PC-9 (cell line): ENCODE measurements at regions not wholly inside any gene's neighbourhood (a gene's known extent, or its start where the extent isn't known, plus 50 kb on each side); places are given as distances from the start of the nearest gene placed in this dataset.

Source experiments
- BruUV-seq: library from RNA; stranded (reverse); fragments of 400-500 nt; replicated peaks from 2 replicates; lab custom pipeline; 2021; lab: Mats Ljungman, UMichigan
- CTCF ChIA-PET: fragments of 300-600 bp; sonication (Branson Sonifier 250); formaldehyde crosslinking; loops from one replicate; lab custom pipeline; 2022; ENCODE audit warnings: antibody characterized with exemption; lab: Charles Lee
- POLR2A ChIA-PET: fragments of 300-600 bp; sonication (Branson Sonifier 250); formaldehyde crosslinking; loops from one replicate; lab custom pipeline; 2022; ENCODE audit warnings: antibody characterized with exemption; ENCODE audit not compliant: unreplicated experiment; lab: Charles Lee
- DNase-seq, 2 experiments: peaks; one replicate each; pipeline versions ENCODE4 v3.0.0 to v3.0.0-alpha.2; 2015 to 2022; ENCODE audit warnings: mixed read lengths in 1 of 2
- H2AFZ ChIP-seq: fragments of 200-600 bp; sonication (generic); 2 replicates; pipeline ENCODE4 v1.8.1; 2017; ENCODE audit warnings: antibody characterized with exemption
- H3F3A ChIP-seq: fragments of 200-600 bp; sonication (generic); 2 replicates; pipeline ENCODE4 v1.8.1; 2017; ENCODE audit warnings: antibody characterized with exemption, mild to moderate bottlenecking, low read depth; ENCODE audit not compliant: insufficient read depth
- H3K27ac ChIP-seq: fragments of 200-600 bp; sonication (generic); 2 replicates; pipeline ENCODE4 v1.6.1; 2016; ENCODE audit warnings: mixed run types
- H3K27me3 ChIP-seq: fragments of 200-600 bp; sonication (generic); 2 replicates; pipeline ENCODE4 v1.6.1; 2016; ENCODE audit warnings: low read depth, mixed run types; ENCODE audit not compliant: insufficient read depth
- H3K36me3 ChIP-seq: fragments of 200-600 bp; sonication (generic); 2 replicates; pipeline ENCODE4 v1.6.1; 2016; ENCODE audit warnings: low read depth, mixed run types
- H3K4me1 ChIP-seq: fragments of 200-600 bp; sonication (generic); replicated peaks from 2 replicates; pipeline ENCODE4 v1.6.1; 2016; ENCODE audit warnings: mixed run types; ENCODE audit not compliant: insufficient read depth
- H3K4me2 ChIP-seq: fragments of 200-600 bp; sonication (generic); 2 replicates; pipeline ENCODE4 v1.6.1; 2017; ENCODE audit warnings: mixed run types
- H3K4me3 ChIP-seq: fragments of 200-600 bp; sonication (generic); 2 replicates; pipeline ENCODE4 v1.6.1; 2016; ENCODE audit warnings: mixed run types
- H3K79me2 ChIP-seq: fragments of 200-600 bp; sonication (generic); 2 replicates; pipeline ENCODE4 v1.6.1; 2017; ENCODE audit warnings: low read depth, mixed run types
- H3K9me2 ChIP-seq: fragments of 200-600 bp; sonication (generic); 2 replicates; pipeline ENCODE4 v1.8.1; 2017; ENCODE audit warnings: mild to moderate bottlenecking; ENCODE audit not compliant: insufficient read depth
- H3K9me3 ChIP-seq: fragments of 200-600 bp; sonication (generic); 2 replicates; pipeline ENCODE4 v1.8.1; 2016; ENCODE audit warnings: low read depth; ENCODE audit not compliant: insufficient read depth
- H4K20me1 ChIP-seq: fragments of 200-600 bp; sonication (generic); 2 replicates; pipeline ENCODE4 v1.8.1; 2017; ENCODE audit not compliant: insufficient read depth
- CTCF ChIP-seq: fragments of 200-600 bp; sonication (generic); conservative IDR thresholded peaks from 2 replicates; pipeline ENCODE4 v1.6.1; 2017; ENCODE audit warnings: mixed run types, antibody characterized with exemption, mild to moderate bottlenecking, moderate library complexity
- EZH2 ChIP-seq: fragments of 200-600 bp; sonication (generic); IDR thresholded peaks from 2 replicates; pipeline ENCODE4 v1.8.0; 2017; ENCODE audit warnings: antibody characterized with exemption, low read depth
- intact Hi-C: fragments of 100-400 bp; cut with micrococcal nuclease; formaldehyde crosslinking; loops from one replicate; pipeline ENCODE4 v1.10.0; 2022; ENCODE audit not compliant: unreplicated experiment

- BruUV-seq = no TSS peak
- ChIA-PET POLR2A (no interaction called here), CTCF (no interaction called here)
These were observed 93.6 kb upstream of the AGBL1 start for GRCh38 chr15:85986116-85986515.

GRCh38 chr15:85986741-85987140, 92.9 kb upstream of the AGBL1 start:
- no peak overlapping the region for H2AFZ ChIP-seq
- no peak for DNase-seq
- no peaks in the 10 kb centered on the region for H3K4me1 ChIP-seq
- no peaks in the 10 kb centered on the region for H4K20me1 ChIP-seq
- TF ChIP-seq EZH2 (no peak), CTCF (no peak)
- ChIA-PET POLR2A (no interaction called here), CTCF (no interaction called here)
- H3K9me2 ChIP-seq = no peaks in the 10 kb centered on the region
- peaks cover 16% of the 10 kb centered on the region; the same call in 1 of the 2 replicates for H3K27me3 ChIP-seq
- H3K4me2 ChIP-seq = no peak overlapping the region
- intact Hi-C loops = no loop called here
- no peak overlapping the region for H3K27ac ChIP-seq
- no TSS peak for BruUV-seq
- no peaks in the 10 kb centered on the region for H3K79me2 ChIP-seq
- no peaks in the 10 kb centered on the region for H3F3A ChIP-seq
- H3K36me3 ChIP-seq = no peaks in the 10 kb centered on the region
- no peak overlapping the region for H3K4me3 ChIP-seq
- H3K9me3 ChIP-seq = no peaks in the 10 kb centered on the region

More at GRCh38 chr15:85986116-85986515, 93.6 kb upstream of the AGBL1 start:
- H3K4me1 ChIP-seq = no peaks in the 10 kb centered on the region
- no peaks in the 10 kb centered on the region for H3K36me3 ChIP-seq
- intact Hi-C loops = no loop called here
- H3K79me2 ChIP-seq = no peaks in the 10 kb centered on the region
- no peaks in the 10 kb centered on the region for H3K9me2 ChIP-seq
- no peaks in the 10 kb centered on the region for H3K9me3 ChIP-seq
- H3K27ac ChIP-seq = no peak overlapping the region
- H3K27me3 ChIP-seq = peaks cover 20% of the 10 kb centered on the region; the same call in 1 of the 2 replicates
- no peaks in the 10 kb centered on the region for H3F3A ChIP-seq
- H3K4me3 ChIP-seq = no peak overlapping the region
- H2AFZ ChIP-seq = no peak overlapping the region
- H3K4me2 ChIP-seq = no peak overlapping the region
- DNase-seq = no peak
- H4K20me1 ChIP-seq = no peaks in the 10 kb centered on the region
- TF ChIP-seq EZH2 (no peak), CTCF (no peak)

GRCh38 chr15:85988741-85989140, 90.9 kb upstream of the AGBL1 start:
- Histone ChIP-seq H3K4me1 (no peaks in the 10 kb centered on the region), H3K79me2 (no peaks in the 10 kb centered on the region), H3F3A (no peaks in the 10 kb centered on the region), H3K4me3 (no peak overlapping the region), H3K4me2 (no peak overlapping the region), H4K20me1 (no peaks in the 10 kb centered on the region), H3K27me3 (peaks cover 11% of the 10 kb centered on the region; the same call in 1 of the 2 replicates), H2AFZ (no peak overlapping the region), H3K27ac (no peak overlapping the region), H3K36me3 (no peaks in the 10 kb centered on the region), H3K9me2 (no peaks in the 10 kb centered on the region), H3K9me3 (0 out of 2 replicates have a peak, but pooled peaks cover 2% of the 10 kb centered on the region)
- TF ChIP-seq EZH2 (no peak), CTCF (no peak)
- ChIA-PET CTCF (no interaction called here), POLR2A (no interaction called here)
- intact Hi-C loops = no loop called here
- no TSS peak for BruUV-seq
- no peak for DNase-seq
